K562 (cell line): ENCODE measurements at regions not wholly inside any gene's neighbourhood (a gene's known extent, or its start where the extent isn't known, plus 50 kb on each side); places are given as distances from the start of the nearest gene placed in this dataset.

Experiments used
- ATAC-seq: fragments of 200-7000 bp; cut with Tn5 transposase; 3 replicates; pipeline ENCODE4 v1.9.1; 2020; ENCODE audit warnings: moderate library complexity
- BruUV-seq: library from RNA; stranded (reverse); fragments of 400-500 nt; replicated peaks from 2 replicates; lab custom pipeline; 2021; lab: Mats Ljungman, UMichigan
- CTCF ChIA-PET: fragments of 300-600 bp; formaldehyde crosslinking; extraction: SDS; loops from one replicate; lab custom pipeline; 2021; ENCODE audit warnings: low intra/inter-chr PET ratio; lab: Yijun Ruan, JAX
- POLR2A ChIA-PET: fragments of 300-600, 350-650 bp; sonication (Branson Sonifier 250); formaldehyde crosslinking; extraction: SDS; loops from one replicate; lab custom pipeline; 2021; ENCODE audit warnings: antibody characterized with exemption, inconsistent platforms; lab: Yijun Ruan, JAX
- DNase-seq, 4 experiments: peaks; one replicate each; pipeline versions ENCODE4 v3.0.0 to v3.0.0-alpha.2; 2011 to 2018; ENCODE audit warnings: low spot score in 3 of 4, mixed read lengths in 3 of 4; ENCODE audit errors: extremely low read depth in 1 of 4
- FAIRE-seq: peaks from 2 replicates; lab custom pipeline; 2011; peaks lifted over from hg19 to GRCh38; lab: Jason Lieb, UNC
- H2AFZ ChIP-seq: 2 replicates; pipeline ENCODE4 v1.6.0; 2011; ENCODE audit warnings: low read depth, low read length, control low read depth, inconsistent platforms
- H3K27ac ChIP-seq: fragments of 200-600 bp; 3 replicates; pipeline ENCODE4 v1.8.0; 2011; ENCODE audit warnings: low read depth, mild to moderate bottlenecking, control low read depth, inconsistent platforms, low read length, moderate library complexity, mixed read lengths; ENCODE audit errors: extremely low read depth
- H3K27me3 ChIP-seq, 2 experiments: fragments of 300-600 bp in 1 of 2; 2 replicates in 1 of 2; 3 replicates in 1 of 2; pipeline versions ENCODE4 v1.6.0 to v1.8.0; 2011; ENCODE audit warnings: inconsistent platforms in 2 of 2, low read length in 2 of 2, mild to moderate bottlenecking in 1 of 2, mixed read lengths in 1 of 2, moderate library complexity in 1 of 2; ENCODE audit not compliant: control insufficient read depth in 2 of 2, insufficient read depth in 2 of 2
- H3K36me3 ChIP-seq: fragments of 300-600 bp; 3 replicates; pipeline ENCODE4 v1.8.0; 2011; ENCODE audit warnings: mild to moderate bottlenecking, low read length, inconsistent platforms; ENCODE audit not compliant: control insufficient read depth, insufficient read depth
- H3K4me1 ChIP-seq, 2 experiments: fragments of 200-600 bp in 1 of 2; replicated peaks in 1 of 2; 2 replicates in 1 of 2; 3 replicates in 1 of 2; pipeline versions ENCODE4 v1.5.1 to v1.8.0; 2011; ENCODE audit warnings: inconsistent platforms in 2 of 2, low read length in 2 of 2, mild to moderate bottlenecking in 1 of 2, mixed read lengths in 1 of 2, moderate library complexity in 1 of 2; ENCODE audit not compliant: control insufficient read depth in 2 of 2, insufficient read depth in 2 of 2
- H3K4me2 ChIP-seq: 2 replicates; pipeline ENCODE4 v1.6.1; 2011; ENCODE audit warnings: low read length, control low read depth, inconsistent platforms, mixed read lengths; ENCODE audit not compliant: insufficient read depth
- H3K4me3 ChIP-seq: fragments of 200-600 bp; sonication (generic), shearing (Covaris generic); 2 replicates; pipeline ENCODE4 v1.5.1; 2016; ENCODE audit warnings: control low read depth, inconsistent platforms
- H3K79me2 ChIP-seq: fragments of 200-600 bp; 3 replicates; pipeline ENCODE4 v1.8.0; 2011; ENCODE audit warnings: low read length, inconsistent platforms; ENCODE audit not compliant: control insufficient read depth, insufficient read depth
- H3K9ac ChIP-seq, 2 experiments: 2 replicates each; pipeline versions ENCODE4 v1.6.0 to v1.6.1; 2011; ENCODE audit warnings: low read depth in 2 of 2, low read length in 2 of 2, control low read depth in 1 of 2, inconsistent platforms in 1 of 2, mild to moderate bottlenecking in 1 of 2, mixed read lengths in 1 of 2; ENCODE audit not compliant: insufficient read depth in 1 of 2
- H3K9me1 ChIP-seq: one replicate; pipeline ENCODE4 v1.6.0; 2011; ENCODE audit warnings: inconsistent platforms, mild to moderate bottlenecking, low read length, moderate library complexity; ENCODE audit not compliant: control insufficient read depth, insufficient read depth
- H3K9me3 ChIP-seq: replicated peaks from 2 replicates; pipeline ENCODE4 v1.5.1; 2011; ENCODE audit warnings: low read depth, low read length, inconsistent platforms; ENCODE audit not compliant: control insufficient read depth, insufficient read depth
- H4K20me1 ChIP-seq: replicated peaks from 2 replicates; pipeline ENCODE4 v1.6.1; 2011; ENCODE audit warnings: low read length, inconsistent platforms, mixed read lengths; ENCODE audit not compliant: control insufficient read depth, insufficient read depth
- MCM3 ChIP-seq: fragments of 450-650 bp; IDR thresholded peaks from 2 replicates; pipeline ENCODE4 v1.6.1; 2016
- NCOA4 ChIP-seq: fragments of 450-650 bp; IDR thresholded peaks from 2 replicates; pipeline ENCODE4 v1.6.1; 2018; ENCODE audit warnings: mild to moderate bottlenecking; ENCODE audit not compliant: partially characterized antibody
- SMAD3 ChIP-seq: fragments of 450-650 bp; formaldehyde crosslinking; conservative IDR thresholded peaks from 2 replicates; pipeline ENCODE4 v1.4.0; 2020; ENCODE audit warnings: mild to moderate bottlenecking
- ZNF583 ChIP-seq: fragments of 250-450 bp; sonication (Bioruptor Pico); IDR thresholded peaks from 2 replicates; pipeline ENCODE4 v1.4.0; 2020
- WGBS: fragments of 100-300 bp; shearing (Covaris generic); methylation state at CpG from one replicate; pipeline ENCODE4 v1.1.6; 2016; ENCODE audit warnings: low coverage, mixed read lengths; ENCODE audit not compliant: insufficient coverage; ENCODE audit errors: missing lambda C conversion rate; 5-methylcytosine and 5-hydroxymethylcytosine counted together
- in situ Hi-C: fragments of 300-500 bp; cut with MboI; formaldehyde crosslinking; loops from 4 replicates; pipeline ENCODE4 v1.15.0; 2018; ENCODE audit warnings: inconsistent platforms, mixed read lengths
- intact Hi-C: fragments of 100-400 bp; cut with micrococcal nuclease; formaldehyde crosslinking; loops from 2 replicates; pipeline ENCODE4 v1.14.2; 2022
- TF ChIP-seq, protein P1 (sequence below): fragments of 250-450 bp; sonication (Bioruptor Pico); IDR thresholded peaks from 2 replicates; pipeline ENCODE4 v1.5.0; 2021
- TF ChIP-seq, protein P2 (sequence below): sonication (generic); formaldehyde crosslinking; IDR thresholded peaks from 2 replicates; pipeline ENCODE4 v1.8.0; 2022; ENCODE audit warnings: missing genetic modification reagents, mild to moderate bottlenecking, moderate library complexity, borderline replicate concordance

DNA sequence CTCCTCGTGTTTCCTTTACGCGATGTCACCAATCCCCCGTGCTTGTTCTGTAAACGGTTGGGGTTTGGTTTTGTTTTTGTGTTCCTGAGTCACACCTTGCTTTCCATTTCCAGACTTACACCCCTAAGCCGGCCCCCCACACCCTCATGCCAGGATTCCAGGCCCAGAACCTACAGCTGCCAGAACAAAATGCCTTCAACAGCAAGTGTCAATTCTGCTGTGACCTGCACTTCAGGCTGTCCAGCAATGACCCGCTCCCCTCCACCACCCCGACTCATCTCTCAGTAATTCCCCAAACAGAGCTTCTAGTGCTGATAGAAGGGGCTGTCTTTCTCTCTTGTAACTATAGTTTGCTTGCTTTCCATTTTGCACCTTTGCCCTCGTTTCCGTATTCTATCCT is 722.1 kb upstream of the CELF2 start (continued):
- TF ChIP-seq, protein P1, sequence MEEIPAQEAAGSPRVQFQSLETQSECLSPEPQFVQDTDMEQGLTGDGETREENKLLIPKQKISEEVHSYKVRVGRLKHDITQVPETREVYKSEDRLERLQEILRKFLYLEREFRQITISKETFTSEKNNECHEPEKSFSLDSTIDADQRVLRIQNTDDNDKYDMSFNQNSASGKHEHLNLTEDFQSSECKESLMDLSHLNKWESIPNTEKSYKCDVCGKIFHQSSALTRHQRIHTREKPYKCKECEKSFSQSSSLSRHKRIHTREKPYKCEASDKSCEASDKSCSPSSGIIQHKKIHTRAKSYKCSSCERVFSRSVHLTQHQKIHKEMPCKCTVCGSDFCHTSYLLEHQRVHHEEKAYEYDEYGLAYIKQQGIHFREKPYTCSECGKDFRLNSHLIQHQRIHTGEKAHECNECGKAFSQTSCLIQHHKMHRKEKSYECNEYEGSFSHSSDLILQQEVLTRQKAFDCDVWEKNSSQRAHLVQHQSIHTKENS, result no peak

DNA sequence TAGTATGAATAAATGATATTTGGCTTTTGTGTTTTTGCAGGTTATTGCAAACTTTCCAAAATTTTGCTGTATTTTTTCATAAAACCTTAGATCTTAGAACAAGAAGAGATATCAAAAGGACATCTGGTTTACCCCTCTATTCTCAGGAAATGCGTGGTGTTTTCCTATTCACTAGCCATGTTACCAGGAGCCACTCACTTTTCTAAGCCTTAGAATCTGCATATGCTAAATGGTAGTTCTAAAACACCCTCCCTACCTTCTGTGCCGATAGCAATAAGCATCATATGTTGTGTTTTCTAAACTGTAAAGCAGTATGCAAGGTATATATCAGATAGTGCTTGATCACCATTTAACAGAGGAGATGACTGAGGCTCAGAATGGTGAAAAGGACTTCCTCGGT is 715.0 kb upstream of the CELF2 start:
- no TSS peak for BruUV-seq
- ATAC-seq, result no peak
- intact Hi-C loops, result no loop called here
- TF ChIP-seq, protein P2, sequence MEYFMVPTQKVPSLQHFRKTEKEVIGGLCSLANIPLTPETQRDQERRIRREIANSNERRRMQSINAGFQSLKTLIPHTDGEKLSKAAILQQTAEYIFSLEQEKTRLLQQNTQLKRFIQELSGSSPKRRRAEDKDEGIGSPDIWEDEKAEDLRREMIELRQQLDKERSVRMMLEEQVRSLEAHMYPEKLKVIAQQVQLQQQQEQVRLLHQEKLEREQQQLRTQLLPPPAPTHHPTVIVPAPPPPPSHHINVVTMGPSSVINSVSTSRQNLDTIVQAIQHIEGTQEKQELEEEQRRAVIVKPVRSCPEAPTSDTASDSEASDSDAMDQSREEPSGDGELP, result no peak
- TF ChIP-seq ZNF583 (CRISPR knock-in tag) (no peak), SMAD3 (CRISPR knock-in tag) (no peak), MCM3 (no peak), NCOA4 (no peak)
- TF ChIP-seq, all 486 proteins: peak for 0
- Histone ChIP-seq H2AFZ (no peak overlapping the region), H3K4me2 (no peak overlapping the region), H4K20me1 (no peaks in the 10 kb centered on the region), H3K9me3 (no peaks in the 10 kb centered on the region; the same call in 1 of the 2 replicates), H3K9me1 (no peaks in the 10 kb centered on the region), H3K9ac (no peak overlapping the region), H3K79me2 (no peaks in the 10 kb centered on the region), H3K4me1 (no peaks in the 10 kb centered on the region), H3K4me3 (no peak overlapping the region), H3K36me3 (no peaks in the 10 kb centered on the region), H3K27me3 (no peaks in the 10 kb centered on the region), H3K27ac (no peak overlapping the region)
- in situ Hi-C loops, result no loop called here
- ChIA-PET POLR2A (no interaction called here), CTCF (no interaction called here)
- WGBS, result 2% methylated on average over 3 of the region's 3 CpGs
- DNase-seq (no peak), FAIRE-seq (no peak)
